ENCODE measurements at regions not wholly inside any gene's neighbourhood (a gene's known extent, or its start where the extent isn't known, plus 50 kb on each side); places are given as distances from the start of the nearest gene placed in this dataset.

DNA sequence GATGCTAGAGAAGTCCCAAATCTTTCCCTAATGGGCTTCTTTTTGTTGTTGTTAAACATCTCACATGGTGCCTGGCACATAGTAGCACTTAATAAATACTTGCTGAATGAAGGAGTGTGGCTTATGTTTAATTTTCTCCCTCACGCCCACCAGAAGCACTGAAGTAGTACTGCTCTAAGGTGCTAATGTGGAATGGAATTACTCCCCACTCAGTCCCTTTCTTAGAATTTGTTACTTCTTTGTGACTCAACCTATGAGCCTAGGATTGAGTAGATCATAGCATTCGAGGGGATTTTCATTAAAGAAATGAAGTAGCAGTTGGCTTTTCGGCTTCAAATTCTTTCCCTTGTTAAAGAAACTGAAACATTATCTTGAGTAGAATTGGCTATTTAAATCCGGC is 192.8 kb downstream of the CLIC5 start:
- TF ChIP-seq RAD21 (IDR thresholded peaks at IDR 0.05; ENCODE audit: low read length) (no peak), POLR2A (IDR thresholded peaks at IDR 0.05; ENCODE audit: low read depth, low read length) (no peak), FOS (IDR thresholded peaks at IDR 0.05; ENCODE audit: low read depth, low read length) (no peak), RCOR1 (IDR thresholded peaks at IDR 0.05; ENCODE audit: insufficient replicate concordance, low read length) (no peak), BHLHE40 (IDR thresholded peaks at IDR 0.05; ENCODE audit: low read depth, low read length) (no peak), MAFK (IDR thresholded peaks at IDR 0.05; ENCODE audit: low read depth, low read length) (no peak)
- TF ChIP-seq, protein P1, sequence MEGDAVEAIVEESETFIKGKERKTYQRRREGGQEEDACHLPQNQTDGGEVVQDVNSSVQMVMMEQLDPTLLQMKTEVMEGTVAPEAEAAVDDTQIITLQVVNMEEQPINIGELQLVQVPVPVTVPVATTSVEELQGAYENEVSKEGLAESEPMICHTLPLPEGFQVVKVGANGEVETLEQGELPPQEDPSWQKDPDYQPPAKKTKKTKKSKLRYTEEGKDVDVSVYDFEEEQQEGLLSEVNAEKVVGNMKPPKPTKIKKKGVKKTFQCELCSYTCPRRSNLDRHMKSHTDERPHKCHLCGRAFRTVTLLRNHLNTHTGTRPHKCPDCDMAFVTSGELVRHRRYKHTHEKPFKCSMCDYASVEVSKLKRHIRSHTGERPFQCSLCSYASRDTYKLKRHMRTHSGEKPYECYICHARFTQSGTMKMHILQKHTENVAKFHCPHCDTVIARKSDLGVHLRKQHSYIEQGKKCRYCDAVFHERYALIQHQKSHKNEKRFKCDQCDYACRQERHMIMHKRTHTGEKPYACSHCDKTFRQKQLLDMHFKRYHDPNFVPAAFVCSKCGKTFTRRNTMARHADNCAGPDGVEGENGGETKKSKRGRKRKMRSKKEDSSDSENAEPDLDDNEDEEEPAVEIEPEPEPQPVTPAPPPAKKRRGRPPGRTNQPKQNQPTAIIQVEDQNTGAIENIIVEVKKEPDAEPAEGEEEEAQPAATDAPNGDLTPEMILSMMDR (conservative IDR thresholded peaks at IDR 0.05; ENCODE audit: low read depth, low read length) = no peak
